IPS-NIHi7 (cell line): ENCODE measurements at regions not wholly inside any gene's neighbourhood (a gene's known extent, or its start where the extent isn't known, plus 50 kb on each side); places are given as distances from the start of the nearest gene placed in this dataset.

Experiments used
- DNase-seq: peaks from one replicate; pipeline ENCODE4 v3.0.0; 2012; ENCODE audit warnings: mixed read lengths; ENCODE audit errors: extremely low spot score

- DNase-seq = no peak
Observed at GRCh38 chr15:93722165-93722564, 509.2 kb upstream of the MCTP2 start.

GRCh38 chr15:93720607-93721006 lies 510.8 kb upstream of the MCTP2 start:
- no peak for DNase-seq

GRCh38 chr15:93719921-93720351 lies 511.4 kb upstream of the MCTP2 start:
- DNase-seq = no peak

GRCh38 chr15:93716615-93717231 lies 514.6 kb upstream of the MCTP2 start:
- DNase-seq = no peak

GRCh38 chr15:93709708-93710107 lies 521.7 kb upstream of the MCTP2 start:
- no peak for DNase-seq

GRCh38 chr15:93708724-93709445 lies 522.5 kb upstream of the MCTP2 start:
- DNase-seq = no peak

GRCh38 chr15:93707751-93708150 lies 523.6 kb upstream of the MCTP2 start:
- DNase-seq = no peak

- no peak for DNase-seq
Observed at GRCh38 chr15:93706495-93707292, 524.7 kb upstream of the MCTP2 start.

- no peak for DNase-seq
Observed at GRCh38 chr15:93705753-93706455, 525.5 kb upstream of the MCTP2 start.

GRCh38 chr15:93703092-93703739 lies 528.1 kb upstream of the MCTP2 start:
- DNase-seq = no peak

- no peak for DNase-seq
Observed at GRCh38 chr15:93700051-93700450, 531.3 kb upstream of the MCTP2 start.

- DNase-seq = no peak
Observed at GRCh38 chr15:93694033-93694432, 537.3 kb upstream of the MCTP2 start.

GRCh38 chr15:93683651-93684050 lies 547.7 kb upstream of the MCTP2 start:
- no peak for DNase-seq

GRCh38 chr15:93671387-93671943 lies 559.9 kb upstream of the MCTP2 start:
- DNase-seq = no peak

- DNase-seq = no peak
Observed at GRCh38 chr15:93670931-93671330, 560.4 kb upstream of the MCTP2 start.

GRCh38 chr15:93664213-93664956 lies 567.0 kb upstream of the MCTP2 start:
- DNase-seq = no peak

GRCh38 chr15:93662162-93662885 lies 569.0 kb upstream of the MCTP2 start:
- no peak for DNase-seq

- no peak for DNase-seq
Observed at GRCh38 chr15:93658026-93658816, 569.2 kb upstream of the RGMA start.

GRCh38 chr15:93656041-93656440 lies 567.0 kb upstream of the RGMA start:
- DNase-seq = no peak
